Mesendoderm (in vitro differentiated cells): ENCODE measurements at regions not wholly inside any gene's neighbourhood (a gene's known extent, or its start where the extent isn't known, plus 50 kb on each side); places are given as distances from the start of the nearest gene placed in this dataset.

Source experiments
- DNase-seq: peaks from one replicate; pipeline ENCODE4 v3.0.0; 2013
- H2AK5ac ChIP-seq: 2 replicates; pipeline ENCODE4 v1.6.1; 2013; ENCODE audit warnings: low read length, inconsistent platforms
- H2BK120ac ChIP-seq: 2 replicates; pipeline ENCODE4 v1.6.1; 2013; ENCODE audit warnings: low read depth, mild to moderate bottlenecking, low read length, moderate library complexity, mixed read lengths
- H2BK15ac ChIP-seq: replicated peaks from 2 replicates; pipeline ENCODE4 v1.6.1; 2013; ENCODE audit warnings: low read depth, mild to moderate bottlenecking, moderate library complexity
- H2BK5ac ChIP-seq: 2 replicates; pipeline ENCODE4 v1.6.1; 2013; ENCODE audit warnings: low read length, inconsistent platforms
- H3K18ac ChIP-seq: 2 replicates; pipeline ENCODE4 v1.6.1; 2013; ENCODE audit warnings: mild to moderate bottlenecking, low read length, mixed read lengths
- H3K23ac ChIP-seq: one replicate; pipeline ENCODE4 v1.6.1; 2013; ENCODE audit warnings: low read length
- H3K27ac ChIP-seq: 2 replicates; pipeline ENCODE4 v1.5.1; 2013; ENCODE audit warnings: low read depth, mild to moderate bottlenecking, inconsistent platforms, low read length, moderate library complexity
- H3K27me3 ChIP-seq: 2 replicates; pipeline ENCODE4 v1.6.1; 2013; ENCODE audit warnings: low read length, control low read depth, mild to moderate bottlenecking, inconsistent platforms; ENCODE audit not compliant: insufficient read depth, poor library complexity
- H3K36me3 ChIP-seq: 2 replicates; pipeline ENCODE4 v1.6.1; 2013; ENCODE audit warnings: low read length, inconsistent platforms; ENCODE audit not compliant: control insufficient read depth, insufficient read depth
- H3K4ac ChIP-seq: one replicate; pipeline ENCODE4 v1.6.1; 2013; ENCODE audit warnings: low read depth, mild to moderate bottlenecking, low read length, moderate library complexity
- H3K4me1 ChIP-seq: 2 replicates; pipeline ENCODE4 v1.6.1; 2013; ENCODE audit warnings: low read depth, low read length, inconsistent platforms; ENCODE audit not compliant: control insufficient read depth
- H3K4me2 ChIP-seq: 2 replicates; pipeline ENCODE4 v1.6.1; 2013; ENCODE audit warnings: low read length
- H3K4me3 ChIP-seq: 2 replicates; pipeline ENCODE4 v1.5.1; 2013; ENCODE audit warnings: mild to moderate bottlenecking, low read length
- H3K56ac ChIP-seq: one replicate; pipeline ENCODE4 v1.6.1; 2013; ENCODE audit warnings: low read length
- H3K79me1 ChIP-seq: 2 replicates; pipeline ENCODE4 v1.6.1; 2013; ENCODE audit warnings: low read length, inconsistent platforms
- H3K79me2 ChIP-seq: 2 replicates; pipeline ENCODE4 v1.6.1; 2013; ENCODE audit warnings: mild to moderate bottlenecking, low read length; ENCODE audit not compliant: control insufficient read depth, insufficient read depth
- H3K9ac ChIP-seq: 2 replicates; pipeline ENCODE4 v1.6.1; 2013; ENCODE audit warnings: low read length, inconsistent platforms
- H4K5ac ChIP-seq: one replicate; pipeline ENCODE4 v1.6.1; 2013; ENCODE audit warnings: low read length
- H4K8ac ChIP-seq: one replicate; pipeline ENCODE4 v1.6.1; 2013; ENCODE audit warnings: low read depth, mild to moderate bottlenecking, control low read depth, low read length, moderate library complexity
- WGBS: extraction: QIAGEN DNeasy Blood & Tissue Kit; methylation state at CpG from one replicate; pipeline ENCODE4 v1.1.7; 2013; ENCODE audit warnings: low lambda C conversion rate, missing lambda C conversion rate; ENCODE audit not compliant: insufficient coverage; ENCODE audit errors: extremely low coverage; 5-methylcytosine and 5-hydroxymethylcytosine counted together

GRCh38 chrY:14139521-14139920, 83.5 kb downstream of the VCY1B start:
- Histone ChIP-seq H2BK5ac (no peak overlapping the region), H4K8ac (no peak overlapping the region), H2BK120ac (no peak overlapping the region), H3K27ac (peak overlapping the region; percentile 36), H3K79me2 (no peaks in the 10 kb centered on the region), H3K36me3 (no peaks in the 10 kb centered on the region), H3K27me3 (no peaks in the 10 kb centered on the region), H3K56ac (no peak overlapping the region), H2BK15ac (no peak overlapping the region), H3K79me1 (no peaks in the 10 kb centered on the region), H2AK5ac (no peak overlapping the region), H3K18ac (no peak overlapping the region), H3K23ac (no peak overlapping the region), H3K9ac (no peak overlapping the region), H4K5ac (no peak overlapping the region), H3K4me2 (no peak overlapping the region), H3K4me3 (no peak overlapping the region), H3K4ac (no peak overlapping the region), H3K4me1 (peaks cover 2% of the 10 kb centered on the region)
- WGBS: no CpG with 5 or more reads among the region's 2 CpGs
- DNase-seq: peak; percentile 39

DNA sequence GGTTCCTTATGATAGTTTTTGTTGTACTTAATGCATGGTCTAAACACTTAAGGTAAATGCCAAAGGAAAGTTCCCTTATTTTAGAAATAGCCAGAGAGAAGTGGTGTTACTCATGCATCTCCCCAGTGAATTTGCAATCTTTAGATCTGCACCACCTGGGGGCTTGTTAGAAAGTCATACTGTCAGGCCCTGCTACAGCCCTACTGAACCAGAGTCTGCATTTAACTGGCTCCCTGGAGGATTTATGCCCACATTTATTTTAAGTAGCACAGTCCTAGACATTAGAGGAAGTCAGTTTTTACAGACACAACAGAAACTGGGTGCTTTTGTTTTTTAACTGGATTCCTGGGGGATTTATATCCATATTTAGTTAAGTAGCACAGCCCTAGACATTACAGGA, 89.6 kb downstream of the VCY1B start:
- H2BK5ac ChIP-seq: no peak overlapping the region
- no peaks in the 10 kb centered on the region for H3K27me3 ChIP-seq
- H4K8ac ChIP-seq: no peak overlapping the region
- H4K5ac ChIP-seq: no peak overlapping the region
- no peaks in the 10 kb centered on the region for H3K36me3 ChIP-seq
- H2BK120ac ChIP-seq: no peak overlapping the region
- no peak overlapping the region for H3K18ac ChIP-seq
- no peaks in the 10 kb centered on the region for H3K79me1 ChIP-seq
- H3K4me3 ChIP-seq: no peak overlapping the region
- no peak overlapping the region for H2BK15ac ChIP-seq
- no peak overlapping the region for H3K4ac ChIP-seq
- H3K27ac ChIP-seq: no peak overlapping the region
- no peak overlapping the region for H3K23ac ChIP-seq
- no peak overlapping the region for H3K56ac ChIP-seq
- H3K4me1 ChIP-seq: no peaks in the 10 kb centered on the region
- no peak overlapping the region for H3K9ac ChIP-seq
- no peaks in the 10 kb centered on the region for H3K79me2 ChIP-seq
- no peak overlapping the region for H3K4me2 ChIP-seq
- peak; percentile 45 for DNase-seq
- H2AK5ac ChIP-seq: no peak overlapping the region

DNA sequence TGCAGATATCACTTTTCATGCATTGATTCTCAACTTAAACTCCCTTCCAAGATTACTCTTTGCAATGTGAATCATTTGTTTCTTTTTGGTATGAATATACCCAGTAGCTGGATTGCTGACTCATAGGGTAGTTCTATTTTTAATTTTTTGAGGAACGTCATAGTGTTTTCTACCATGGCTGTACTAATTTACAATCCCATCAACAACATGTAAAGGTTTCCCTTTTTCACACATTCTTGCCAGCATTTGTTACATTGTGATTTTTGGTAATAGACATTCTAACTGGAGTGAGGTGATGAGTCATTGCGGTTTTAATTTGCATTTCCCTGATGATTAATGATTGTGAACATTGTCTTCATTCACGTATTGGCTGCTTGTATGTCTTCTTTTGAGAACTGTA, 126.7 kb downstream of the VCY1B start:
- no peak overlapping the region for H3K27ac ChIP-seq
- no CpG with 5 or more reads among the region's 3 CpGs for WGBS
- DNase-seq: no peak

GRCh38 chrY:14222014-14222413, 166.0 kb downstream of the VCY1B start:
- no peaks in the 10 kb centered on the region for H3K79me2 ChIP-seq
- H3K4me3 ChIP-seq: no peak overlapping the region
- no peak overlapping the region for H3K18ac ChIP-seq
- no peaks in the 10 kb centered on the region for H3K79me1 ChIP-seq
- no peak overlapping the region for H4K8ac ChIP-seq
- no peak overlapping the region for H3K56ac ChIP-seq
- no peak overlapping the region for H3K9ac ChIP-seq
- DNase-seq: peak; percentile 1
- no peaks in the 10 kb centered on the region for H3K27me3 ChIP-seq
- no peaks in the 10 kb centered on the region for H3K4me1 ChIP-seq
- H3K4me2 ChIP-seq: no peak overlapping the region
- H3K23ac ChIP-seq: no peak overlapping the region
- H3K36me3 ChIP-seq: no peaks in the 10 kb centered on the region
- no peak overlapping the region for H2BK5ac ChIP-seq
- H3K4ac ChIP-seq: no peak overlapping the region
- no peak overlapping the region for H3K27ac ChIP-seq
- H2BK15ac ChIP-seq: no peak overlapping the region
- H2AK5ac ChIP-seq: no peak overlapping the region
- H4K5ac ChIP-seq: no peak overlapping the region
- no peak overlapping the region for H2BK120ac ChIP-seq
- no CpG with 5 or more reads among the region's 3 CpGs for WGBS

More for the DNA sequence above, 126.7 kb downstream of the VCY1B start:
- Histone ChIP-seq H2BK5ac (no peak overlapping the region), H3K56ac (no peak overlapping the region), H2AK5ac (no peak overlapping the region), H3K36me3 (no peaks in the 10 kb centered on the region), H3K4ac (no peak overlapping the region), H4K8ac (no peak overlapping the region), H3K4me2 (no peak overlapping the region), H3K23ac (no peak overlapping the region), H2BK15ac (no peak overlapping the region), H3K79me2 (no peaks in the 10 kb centered on the region), H3K18ac (no peak overlapping the region), H3K79me1 (no peaks in the 10 kb centered on the region), H2BK120ac (no peak overlapping the region), H3K9ac (no peak overlapping the region), H4K5ac (no peak overlapping the region), H3K4me1 (no peaks in the 10 kb centered on the region), H3K27me3 (no peaks in the 10 kb centered on the region), H3K4me3 (no peak overlapping the region)

DNA sequence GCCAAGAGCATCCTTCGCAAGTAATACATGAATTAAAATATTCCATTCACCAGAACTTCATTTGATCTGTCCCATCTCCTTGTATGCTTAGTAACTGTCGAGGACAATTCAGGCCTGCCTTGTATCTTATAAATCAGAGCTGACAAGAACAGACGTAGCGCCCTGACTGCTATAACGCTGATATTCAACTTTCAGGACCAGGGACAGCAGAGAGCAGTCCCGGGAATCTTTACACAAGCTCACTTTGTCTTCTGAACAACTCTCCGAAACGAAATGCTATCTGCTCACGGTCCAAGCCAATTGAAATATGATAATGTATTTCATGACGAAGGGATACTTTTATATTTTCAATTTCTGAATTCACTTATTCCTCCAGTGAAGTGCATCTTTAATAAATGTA, 175.7 kb downstream of the VCY1B start:
- Histone ChIP-seq H3K4ac (no peak overlapping the region), H3K18ac (no peak overlapping the region), H3K79me1 (no peaks in the 10 kb centered on the region), H3K4me3 (no peak overlapping the region), H3K4me2 (no peak overlapping the region), H4K8ac (no peak overlapping the region), H3K27me3 (no peaks in the 10 kb centered on the region), H2BK15ac (no peak overlapping the region), H3K9ac (no peak overlapping the region), H3K79me2 (no peaks in the 10 kb centered on the region), H3K4me1 (no peaks in the 10 kb centered on the region), H4K5ac (no peak overlapping the region), H2BK120ac (no peak overlapping the region), H3K36me3 (no peaks in the 10 kb centered on the region), H3K23ac (no peak overlapping the region), H2AK5ac (no peak overlapping the region), H3K56ac (no peak overlapping the region), H3K27ac (no peak overlapping the region), H2BK5ac (no peak overlapping the region)
- DNase-seq: peak; percentile 47
- WGBS: no CpG with 5 or more reads among the region's 10 CpGs

- H3K9ac ChIP-seq: no peak overlapping the region
- no peaks in the 10 kb centered on the region for H3K27me3 ChIP-seq
- H3K79me1 ChIP-seq: no peaks in the 10 kb centered on the region
- DNase-seq: no peak
- no peak overlapping the region for H4K5ac ChIP-seq
- no CpG with 5 or more reads among the region's 5 CpGs for WGBS
- no peak overlapping the region for H4K8ac ChIP-seq
- no peak overlapping the region for H3K23ac ChIP-seq
- H2BK120ac ChIP-seq: no peak overlapping the region
- no peak overlapping the region for H3K4me3 ChIP-seq
- H2AK5ac ChIP-seq: no peak overlapping the region
- H3K27ac ChIP-seq: no peak overlapping the region
- H3K79me2 ChIP-seq: no peaks in the 10 kb centered on the region
- H3K36me3 ChIP-seq: no peaks in the 10 kb centered on the region
- H3K4me1 ChIP-seq: no peaks in the 10 kb centered on the region
- H3K56ac ChIP-seq: no peak overlapping the region
- no peak overlapping the region for H2BK15ac ChIP-seq
- H3K4me2 ChIP-seq: no peak overlapping the region
- no peak overlapping the region for H2BK5ac ChIP-seq
- no peak overlapping the region for H3K4ac ChIP-seq
- H3K18ac ChIP-seq: no peak overlapping the region
Measured at GRCh38 chrY:14235070-14235469, 179.0 kb downstream of the VCY1B start.
